ENCODE measurements at regions not wholly inside any gene's neighbourhood (a gene's known extent, or its start where the extent isn't known, plus 50 kb on each side); places are given as distances from the start of the nearest gene placed in this dataset.

- no peak for TF ChIP-seq CTCF (IDR thresholded peaks at IDR 0.05; ENCODE audit: insufficient read depth, low read depth, low read length)
- Histone ChIP-seq H3K4me3 (ENCODE audit: low read depth, low read length) (no peak overlapping the region), H3K36me3 (ENCODE audit: control insufficient read depth, insufficient read depth, low read length) (no peaks in the 10 kb centered on the region), H3K27me3 (ENCODE audit: control insufficient read depth, insufficient read depth, low read length) (no peaks in the 10 kb centered on the region)
- DNase-seq (ENCODE audit: low read depth), result no peak
- ChIA-PET POLR2A (no interaction called here), CTCF (interaction anchor here (0.9 kb wide), 1 partner anchor 30 kb away, joined by 3 read pairs; no protein-coding TSS in a partner anchor)
Measured at GRCh38 chr9:88193766-88194165, 55.5 kb upstream of the SPATA31C2 start.

GRCh38 chr9:88191456-88191855 lies 53.2 kb upstream of the SPATA31C2 start:
- CTCF ChIA-PET, result interaction anchor here (1.0 kb wide), 1 partner anchor 520 kb away, joined by 3 read pairs; no protein-coding TSS in a partner anchor

GRCh38 chr9:88189371-88189770 lies 51.1 kb upstream of the SPATA31C2 start:
- ChIA-PET CTCF (interaction anchor here (0.7 kb wide), 1 partner anchor 104 kb away, joined by 3 read pairs; no protein-coding TSS in a partner anchor), POLR2A (no interaction called here)
- H3K27me3 ChIP-seq (ENCODE audit: control insufficient read depth, insufficient read depth, low read length), result no peaks in the 10 kb centered on the region; the same call in 1 of the 2 replicates
- H3K36me3 ChIP-seq (ENCODE audit: control insufficient read depth, insufficient read depth, low read length), result no peaks in the 10 kb centered on the region
- no peak for TF ChIP-seq CTCF (IDR thresholded peaks at IDR 0.05; ENCODE audit: insufficient read depth, low read depth, low read length)
- no peak for DNase-seq (ENCODE audit: low read depth)
- no peak overlapping the region for H3K4me3 ChIP-seq (ENCODE audit: low read depth, low read length)

More at GRCh38 chr9:88191456-88191855, 53.2 kb upstream of the SPATA31C2 start:
- POLR2A ChIA-PET, result no interaction called here
- no peaks in the 10 kb centered on the region; the same call in 1 of the 2 replicates for H3K27me3 ChIP-seq (ENCODE audit: control insufficient read depth, insufficient read depth, low read length)
- no peak for TF ChIP-seq CTCF (IDR thresholded peaks at IDR 0.05; ENCODE audit: insufficient read depth, low read depth, low read length)
- DNase-seq (ENCODE audit: low read depth), result no peak
- no peaks in the 10 kb centered on the region for H3K36me3 ChIP-seq (ENCODE audit: control insufficient read depth, insufficient read depth, low read length)
- no peak overlapping the region for H3K4me3 ChIP-seq (ENCODE audit: low read depth, low read length)

Measured in BJ (cell line).